Neural cell (in vitro differentiated cells): ENCODE measurements at regions not wholly inside any gene's neighbourhood (a gene's known extent, or its start where the extent isn't known, plus 50 kb on each side); places are given as distances from the start of the nearest gene placed in this dataset.

ENCODE experiments used
- H2AFZ ChIP-seq: fragments of 200-600, 300-800 bp; sonication (generic), shearing (Covaris generic); 2 replicates; pipeline ENCODE4 v1.6.0; 2014; ENCODE audit warnings: low read depth, mild to moderate bottlenecking, antibody characterized with exemption, low read length, moderate library complexity
- H3F3A ChIP-seq: fragments of 200-600 bp; shearing (Covaris generic); 2 replicates; pipeline ENCODE4 v1.6.1; 2016; ENCODE audit warnings: mild to moderate bottlenecking, moderate library complexity, mixed read lengths, antibody characterized with exemption, low read length; ENCODE audit not compliant: insufficient read depth, poor library complexity, severe bottlenecking
- H3K27ac ChIP-seq: fragments of 200-600, 300-800 bp; sonication (generic), shearing (Covaris generic); 2 replicates; pipeline ENCODE4 v1.5.1; 2014; ENCODE audit warnings: mild to moderate bottlenecking, low read length, moderate library complexity
- H3K27me3 ChIP-seq: fragments of 300-800, 200-600 bp; sonication (generic), shearing (Covaris generic); 2 replicates; pipeline ENCODE4 v1.6.0; 2014; ENCODE audit warnings: mild to moderate bottlenecking, low read depth, low read length, moderate library complexity; ENCODE audit not compliant: insufficient read depth
- H3K36me3 ChIP-seq: fragments of 300-800, 200-600 bp; sonication (generic), shearing (Covaris generic); 2 replicates; pipeline ENCODE4 v1.5.1; 2014; ENCODE audit warnings: mild to moderate bottlenecking, antibody characterized with exemption, low read length, moderate library complexity; ENCODE audit not compliant: insufficient read depth
- H3K4me2 ChIP-seq: fragments of 300-800, 200-600 bp; sonication (generic), shearing (Covaris generic); 2 replicates; pipeline ENCODE4 v1.6.0; 2014; ENCODE audit warnings: mild to moderate bottlenecking, low read length
- H3K4me3 ChIP-seq: fragments of 300-800, 200-600 bp; sonication (generic), shearing (Covaris generic); 2 replicates; pipeline ENCODE4 v1.5.1; 2014; ENCODE audit warnings: mild to moderate bottlenecking, low read length, moderate library complexity
- H3K79me2 ChIP-seq: fragments of 200-600 bp; shearing (Covaris generic); replicated peaks from 2 replicates; pipeline ENCODE4 v1.6.0; 2014; ENCODE audit warnings: mild to moderate bottlenecking, low read length, moderate library complexity; ENCODE audit not compliant: insufficient read depth
- H3K9ac ChIP-seq: fragments of 300-800, 200-600 bp; sonication (generic), shearing (Covaris generic); 2 replicates; pipeline ENCODE4 v1.6.1; 2016; ENCODE audit warnings: mild to moderate bottlenecking, low read length, mixed read lengths
- H3K9me2 ChIP-seq: fragments of 200-600 bp; shearing (Covaris generic); 2 replicates; pipeline ENCODE4 v1.6.1; 2016; ENCODE audit warnings: mild to moderate bottlenecking, low read length, mixed read lengths; ENCODE audit not compliant: insufficient read depth
- H3K9me3 ChIP-seq: fragments of 200-600, 300-800 bp; sonication (generic), shearing (Covaris generic); 2 replicates; pipeline ENCODE4 v1.6.1; 2016; ENCODE audit warnings: mild to moderate bottlenecking, mixed run types, low read length, moderate library complexity, mixed read lengths
- H4K20me1 ChIP-seq: fragments of 200-600 bp; shearing (Covaris generic); 2 replicates; pipeline ENCODE4 v1.6.1; 2016; ENCODE audit warnings: mild to moderate bottlenecking, mixed run types; ENCODE audit not compliant: insufficient read depth
- CTCF ChIP-seq: fragments of 450-650 bp; IDR thresholded peaks from 2 replicates; pipeline ENCODE4 v1.5.1; 2014; ENCODE audit warnings: antibody characterized with exemption, mild to moderate bottlenecking, moderate library complexity; ENCODE audit not compliant: poor library complexity, severe bottlenecking
- EP300 ChIP-seq: fragments of 450-650 bp; conservative IDR thresholded peaks from 2 replicates; pipeline ENCODE4 v1.6.1; 2014; ENCODE audit warnings: antibody characterized with exemption, mild to moderate bottlenecking, moderate library complexity; ENCODE audit not compliant: poor library complexity, severe bottlenecking
- EZH2 ChIP-seq: fragments of 200-600, 300-800 bp; shearing (Covaris generic), sonication (generic); IDR thresholded peaks from 2 replicates; pipeline ENCODE4 v1.6.1; 2014; ENCODE audit warnings: antibody characterized with exemption, low read length, borderline replicate concordance, mild to moderate bottlenecking; ENCODE audit not compliant: insufficient read depth, poor library complexity, severe bottlenecking
- MXI1 ChIP-seq: fragments of 450-650 bp; conservative IDR thresholded peaks from 2 replicates; pipeline ENCODE4 v1.6.1; 2014; ENCODE audit warnings: antibody characterized with exemption, mild to moderate bottlenecking; ENCODE audit not compliant: poor library complexity, severe bottlenecking
- POLR2AphosphoS5 ChIP-seq: IDR thresholded peaks from 2 replicates; pipeline ENCODE4 v1.6.1; 2012
- RAD21 ChIP-seq: fragments of 450-650 bp; conservative IDR thresholded peaks from 2 replicates; pipeline ENCODE4 v1.6.1; 2014; ENCODE audit warnings: antibody characterized with exemption, mild to moderate bottlenecking, moderate library complexity
- REST ChIP-seq: IDR thresholded peaks from 2 replicates; pipeline ENCODE4 v1.6.1; 2012; ENCODE audit warnings: borderline replicate concordance
- SMC3 ChIP-seq: fragments of 450-650 bp; conservative IDR thresholded peaks from 2 replicates; pipeline ENCODE4 v1.6.1; 2014; ENCODE audit warnings: antibody characterized with exemption, mild to moderate bottlenecking, moderate library complexity; ENCODE audit not compliant: poor library complexity
- TAF1 ChIP-seq: IDR thresholded peaks from 2 replicates; pipeline ENCODE4 v1.6.1; 2012; ENCODE audit warnings: low read depth

GRCh38 chr18:39232937-39233336 is 1667.3 kb upstream of the CELF4 start:
- Histone ChIP-seq H3F3A (no peaks in the 10 kb centered on the region), H3K27ac (no peak overlapping the region), H3K9me3 (no peaks in the 10 kb centered on the region), H3K79me2 (no peaks in the 10 kb centered on the region), H3K27me3 (no peaks in the 10 kb centered on the region), H4K20me1 (no peaks in the 10 kb centered on the region), H2AFZ (no peak overlapping the region), H3K9ac (no peak overlapping the region), H3K4me3 (no peak overlapping the region), H3K36me3 (no peaks in the 10 kb centered on the region), H3K4me2 (no peak overlapping the region), H3K9me2 (no peaks in the 10 kb centered on the region)
- no peak for TF ChIP-seq EZH2
- no peak for TF ChIP-seq MXI1
- no peak for TF ChIP-seq RAD21
- TF ChIP-seq POLR2AphosphoS5, result no peak
- TF ChIP-seq EP300, result no peak
- no peak for TF ChIP-seq CTCF

DNA sequence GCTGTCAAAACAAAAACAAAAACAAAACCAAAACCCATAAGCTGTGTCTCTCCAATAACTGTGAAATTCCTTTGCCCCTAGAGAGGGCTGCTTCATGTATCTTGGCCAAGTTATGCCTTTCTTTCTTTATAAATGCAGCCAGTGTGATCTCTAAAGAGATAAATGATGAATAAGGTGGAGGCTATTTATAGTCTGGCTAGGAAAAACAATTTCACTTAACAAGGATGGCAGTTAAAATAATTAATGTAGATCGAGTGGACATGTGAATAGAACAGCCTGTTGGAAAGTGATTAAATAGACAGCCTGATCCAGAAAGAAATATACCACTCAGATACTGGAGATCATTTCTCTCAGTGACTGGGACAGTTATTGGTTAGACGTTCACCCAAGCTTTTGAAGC is 1666.9 kb upstream of the CELF4 start:
- Histone ChIP-seq H2AFZ (no peak overlapping the region), H3K79me2 (no peaks in the 10 kb centered on the region)
- TF ChIP-seq MXI1, result no peak

DNA sequence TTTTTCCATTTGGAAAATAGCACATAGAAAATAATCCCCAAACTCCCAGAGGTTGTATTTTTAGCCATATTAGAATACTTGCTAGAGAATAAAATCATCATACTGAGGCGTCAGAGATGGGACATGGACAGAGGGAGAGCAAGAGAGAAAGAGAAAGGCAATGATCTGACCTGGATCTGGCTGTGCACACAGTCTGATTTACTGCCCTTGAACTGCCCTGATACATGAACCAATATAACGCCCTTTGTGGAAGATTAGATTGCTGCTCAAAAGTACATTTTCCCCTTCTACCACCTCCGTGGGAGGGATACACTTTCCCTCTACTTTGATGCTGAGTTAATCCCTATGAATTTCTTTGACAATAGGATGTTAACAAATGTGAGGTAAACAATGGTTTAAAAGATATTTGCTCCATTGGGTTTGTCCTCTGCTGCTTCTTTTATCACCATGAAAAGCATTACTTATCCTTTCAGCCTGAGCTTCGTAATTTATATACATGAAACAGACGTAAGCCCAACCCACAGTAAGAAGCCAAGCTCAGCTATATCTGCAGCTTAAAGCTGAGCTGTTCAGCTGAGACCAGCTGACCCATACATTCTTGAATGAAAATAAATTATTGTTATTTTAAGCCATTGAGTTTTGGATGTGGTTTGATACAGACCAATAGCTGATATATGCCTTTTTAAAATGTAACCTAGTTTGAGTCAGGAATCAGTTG is 1664.6 kb upstream of the CELF4 start:
- no peak overlapping the region for H3K4me2 ChIP-seq

More for the DNA sequence above, 1666.9 kb upstream of the CELF4 start:
- H3K4me3 ChIP-seq, result no peak overlapping the region
- H3K27me3 ChIP-seq, result no peaks in the 10 kb centered on the region
- no peaks in the 10 kb centered on the region for H3K36me3 ChIP-seq
- H3K4me2 ChIP-seq, result no peak overlapping the region
- H3K9ac ChIP-seq, result no peak overlapping the region
- H4K20me1 ChIP-seq, result no peaks in the 10 kb centered on the region
- no peaks in the 10 kb centered on the region for H3F3A ChIP-seq
- H3K9me2 ChIP-seq, result no peaks in the 10 kb centered on the region
- no peak overlapping the region for H3K27ac ChIP-seq
- no peaks in the 10 kb centered on the region for H3K9me3 ChIP-seq

More for the DNA sequence above, 1664.6 kb upstream of the CELF4 start:
- TF ChIP-seq MXI1 (no peak), EP300 (no peak), REST (no peak), SMC3 (no peak), TAF1 (no peak), RAD21 (no peak), POLR2AphosphoS5 (no peak), CTCF (no peak), EZH2 (no peak)
- H3K9me2 ChIP-seq, result no peaks in the 10 kb centered on the region
- no peak overlapping the region for H3K27ac ChIP-seq
- H3K79me2 ChIP-seq, result no peaks in the 10 kb centered on the region
- H3K27me3 ChIP-seq, result no peaks in the 10 kb centered on the region
- H3K36me3 ChIP-seq, result no peaks in the 10 kb centered on the region
- no peak overlapping the region for H3K4me3 ChIP-seq
- H3K9me3 ChIP-seq, result no peaks in the 10 kb centered on the region
- no peak overlapping the region for H3K9ac ChIP-seq
- no peaks in the 10 kb centered on the region for H3F3A ChIP-seq
- H4K20me1 ChIP-seq, result no peaks in the 10 kb centered on the region
- H2AFZ ChIP-seq, result no peak overlapping the region
